H1 (cell line): ENCODE measurements at regions not wholly inside any gene's neighbourhood (a gene's known extent, or its start where the extent isn't known, plus 50 kb on each side); places are given as distances from the start of the nearest gene placed in this dataset.

ENCODE experiments used
- CTCF ChIA-PET: fragments of 300-600 bp; sonication (Branson Sonifier 250); formaldehyde crosslinking; loops from one replicate; lab custom pipeline; 2021; ENCODE audit not compliant: partially characterized antibody; lab: Charles Lee
- POLR2A ChIA-PET: fragments of 300-600 bp; sonication (Branson Sonifier 250); formaldehyde crosslinking; loops from one replicate; lab custom pipeline; 2021; ENCODE audit warnings: inconsistent platforms; ENCODE audit not compliant: partially characterized antibody; lab: Charles Lee
- DNase-seq, 2 experiments: peaks; one replicate each; pipeline versions ENCODE4 v3.0.0 to v3.0.0-alpha.2; 2010 to 2022; ENCODE audit warnings: low spot score in 2 of 2, low read depth in 1 of 2, mixed read lengths in 1 of 2
- FAIRE-seq: peaks from 2 replicates; lab custom pipeline; 2011; peaks lifted over from hg19 to GRCh38; lab: Jason Lieb, UNC
- H2AFZ ChIP-seq: 2 replicates; pipeline ENCODE4 v1.8.1; 2012; ENCODE audit warnings: low read length, inconsistent platforms
- H2AK5ac ChIP-seq: 2 replicates; pipeline ENCODE4 v1.6.1; 2013; ENCODE audit warnings: low read depth, low read length
- H2BK120ac ChIP-seq: replicated peaks from 2 replicates; pipeline ENCODE3; 2013; ENCODE audit warnings: low read depth, low read length, inconsistent platforms
- H2BK12ac ChIP-seq: 2 replicates; pipeline ENCODE4 v1.6.1; 2013; ENCODE audit warnings: low read depth, low read length
- H2BK15ac ChIP-seq: 2 replicates; pipeline ENCODE4 v1.6.1; 2013; ENCODE audit warnings: low read length
- H2BK20ac ChIP-seq: 2 replicates; pipeline ENCODE4 v1.6.1; 2013; ENCODE audit warnings: low read length
- H2BK5ac ChIP-seq: 2 replicates; pipeline ENCODE4 v1.6.1; 2013; ENCODE audit warnings: low read depth, low read length
- H3K14ac ChIP-seq: 2 replicates; pipeline ENCODE4 v1.6.1; 2013; ENCODE audit warnings: inconsistent platforms; ENCODE audit not compliant: insufficient read length
- H3K18ac ChIP-seq: 2 replicates; pipeline ENCODE4 v1.6.1; 2013; ENCODE audit warnings: low read length; ENCODE audit errors: extremely low read depth
- H3K23ac ChIP-seq: 2 replicates; pipeline ENCODE4 v1.6.1; 2013; ENCODE audit warnings: inconsistent platforms; ENCODE audit not compliant: insufficient read length
- H3K23me2 ChIP-seq: 2 replicates; pipeline ENCODE4 v1.6.1; 2013; ENCODE audit warnings: low read depth, low read length
- H3K27ac ChIP-seq: 2 replicates; pipeline ENCODE4 v1.6.1; 2011; ENCODE audit warnings: low read depth, low read length, inconsistent platforms
- H3K27me3 ChIP-seq, 4 experiments: replicated peaks in 1 of 4; 1 replicate in 1 of 4; 2 replicates in 3 of 4; pipeline versions ENCODE4 v1.6.1 to v1.8.1; 2011 to 2013; ENCODE audit warnings: low read length in 3 of 4, mild to moderate bottlenecking in 3 of 4, inconsistent platforms in 2 of 4, mixed read lengths in 2 of 4, moderate library complexity in 1 of 4; ENCODE audit not compliant: control insufficient read depth in 3 of 4, insufficient read depth in 3 of 4; ENCODE audit errors: extremely low read depth in 1 of 4
- H3K36me3 ChIP-seq, 4 experiments: 2 replicates each; pipeline versions ENCODE4 v1.6.1 to v1.8.1; 2011 to 2013; ENCODE audit warnings: mild to moderate bottlenecking in 4 of 4, low read length in 3 of 4, moderate library complexity in 2 of 4, control low read depth in 1 of 4, inconsistent platforms in 1 of 4; ENCODE audit not compliant: insufficient read depth in 4 of 4, control insufficient read depth in 2 of 4
- H3K4ac ChIP-seq: replicated peaks from 2 replicates; pipeline ENCODE3; 2013; ENCODE audit warnings: low read length, low read depth, mixed read lengths, inconsistent platforms; ENCODE audit not compliant: insufficient read length
- H3K4me1 ChIP-seq, 4 experiments: replicated peaks in 1 of 4; 1 replicate in 1 of 4; 2 replicates in 3 of 4; pipeline versions ENCODE4 v1.6.1 to v1.8.1; 2011 to 2013; ENCODE audit warnings: low read length in 3 of 4, inconsistent platforms in 2 of 4, mixed read lengths in 1 of 4; ENCODE audit not compliant: insufficient read depth in 4 of 4, control insufficient read depth in 3 of 4
- H3K4me2 ChIP-seq, 2 experiments: 2 replicates each; pipeline versions ENCODE4 v1.6.1 to v1.8.1; 2011 to 2013; ENCODE audit warnings: low read depth in 2 of 2, low read length in 2 of 2, control low read depth in 1 of 2, inconsistent platforms in 1 of 2, mild to moderate bottlenecking in 1 of 2; ENCODE audit not compliant: insufficient read depth in 1 of 2
- H3K4me3 ChIP-seq, 4 experiments: fragments of 200-600, 300-600 bp in 1 of 4; sonication (generic), shearing (Covaris generic), sonication (Bioruptor Twin) in 1 of 4; 2 replicates each; pipeline versions ENCODE4 v1.5.1 to v1.8.1; 2011 to 2016; ENCODE audit warnings: low read length in 4 of 4, low read depth in 3 of 4, control low read depth in 2 of 4, inconsistent platforms in 2 of 4, mild to moderate bottlenecking in 2 of 4, mixed read lengths in 1 of 4, moderate library complexity in 1 of 4; ENCODE audit not compliant: insufficient read depth in 2 of 4; ENCODE audit errors: extremely low read depth in 1 of 4
- H3K56ac ChIP-seq: replicated peaks from 2 replicates; pipeline ENCODE3; 2013; ENCODE audit warnings: low read depth, mild to moderate bottlenecking, mixed read lengths, low read length, inconsistent platforms; ENCODE audit not compliant: insufficient read length
- H3K79me1 ChIP-seq: 2 replicates; pipeline ENCODE4 v1.6.1; 2013; ENCODE audit warnings: low read depth, low read length, control low read depth
- H3K79me2 ChIP-seq, 2 experiments: 2 replicates each; pipeline versions ENCODE4 v1.6.1 to v1.8.1; 2012 to 2013; ENCODE audit warnings: low read length in 2 of 2, mild to moderate bottlenecking in 2 of 2, inconsistent platforms in 1 of 2; ENCODE audit not compliant: insufficient read depth in 2 of 2, control insufficient read depth in 1 of 2
- H3K9ac ChIP-seq, 4 experiments: replicated peaks in 1 of 4; 1 replicate in 1 of 4; 2 replicates in 3 of 4; pipeline versions ENCODE4 v1.6.1 to v1.8.1; 2011 to 2013; ENCODE audit warnings: low read depth in 3 of 4, low read length in 3 of 4, control low read depth in 2 of 4, mild to moderate bottlenecking in 2 of 4, moderate library complexity in 2 of 4, inconsistent platforms in 1 of 4; ENCODE audit errors: extremely low read depth in 1 of 4
- H3K9me3 ChIP-seq, 2 experiments: 2 replicates each; pipeline versions ENCODE4 v1.6.1 to v1.8.1; 2012 to 2013; ENCODE audit warnings: mild to moderate bottlenecking in 2 of 2, moderate library complexity in 2 of 2, control low read depth in 1 of 2, inconsistent platforms in 1 of 2, low read depth in 1 of 2, low read length in 1 of 2, mixed read lengths in 1 of 2; ENCODE audit not compliant: insufficient read depth in 2 of 2
- H4K20me1 ChIP-seq, 2 experiments: replicated peaks in 1 of 2; 2 replicates each; pipeline versions ENCODE3 to v1.8.1; 2011 to 2013; ENCODE audit warnings: inconsistent platforms in 2 of 2, low read length in 2 of 2, mild to moderate bottlenecking in 1 of 2; ENCODE audit not compliant: insufficient read depth in 2 of 2, control insufficient read depth in 1 of 2
- H4K5ac ChIP-seq: 2 replicates; pipeline ENCODE4 v1.6.1; 2013; ENCODE audit warnings: low read length, low read depth, mixed read lengths, inconsistent platforms; ENCODE audit not compliant: insufficient read length
- H4K8ac ChIP-seq: 2 replicates; pipeline ENCODE4 v1.8.0; 2013; ENCODE audit warnings: mild to moderate bottlenecking, moderate library complexity, low read length, inconsistent platforms; ENCODE audit not compliant: insufficient read depth; ENCODE audit errors: extremely low read depth
- H4K91ac ChIP-seq: replicated peaks from 2 replicates; pipeline ENCODE3; 2013; ENCODE audit warnings: low read length, mixed read lengths, inconsistent platforms; ENCODE audit not compliant: insufficient read length
- CHD7 ChIP-seq: fragments of 300-600 bp; sonication (generic); IDR thresholded peaks from 2 replicates; pipeline ENCODE4 v1.7.1; 2012; ENCODE audit warnings: low read length, moderate library complexity, mild to moderate bottlenecking, inconsistent platforms; ENCODE audit not compliant: insufficient replicate concordance
- WGBS, 2 experiments: shearing (Covaris generic) in 1 of 2; methylation state at CpG; one replicate each; pipeline versions ENCODE4 v1.1.6 to v1.1.7; 2013 to 2015; ENCODE audit warnings: low lambda C conversion rate in 2 of 2, mixed read lengths in 2 of 2, inconsistent platforms in 1 of 2, low coverage in 1 of 2, missing lambda C conversion rate in 1 of 2; ENCODE audit not compliant: insufficient replicate concordance in 2 of 2, insufficient coverage in 1 of 2, insufficient read length in 1 of 2; ENCODE audit errors: extremely low coverage in 1 of 2, missing lambda C conversion rate in 1 of 2; 5-methylcytosine and 5-hydroxymethylcytosine counted together

- FAIRE-seq = no peak
- no peak for TF ChIP-seq CHD7
Measured at GRCh38 chr7:119096683-119097082, 872.2 kb downstream of the ANKRD7 start.

More at GRCh38 chr7:119096683-119097082, 872.2 kb downstream of the ANKRD7 start:
- Histone ChIP-seq H4K5ac (no peak overlapping the region), H3K36me3 (peaks cover 0 to 6% (median 0%) of the 10 kb centered on the region in 4 experiments; a peak in 2 of 8 replicates), H3K4ac (no peak overlapping the region), H3K4me2 (no peak overlapping the region), H3K27me3 (no peaks in the 10 kb centered on the region), H3K4me3 (no peak overlapping the region), H4K20me1 (no peaks in the 10 kb centered on the region), H3K79me1 (no peaks in the 10 kb centered on the region), H3K4me1 (peaks cover 0 to 7% (median 3%) of the 10 kb centered on the region in 4 experiments; a peak in 3 of 7 replicates), H2BK120ac (no peak overlapping the region), H3K79me2 (no peaks in the 10 kb centered on the region), H4K8ac (no peak overlapping the region), H3K27ac (no peak overlapping the region), H4K91ac (no peak overlapping the region), H3K9me3 (peaks cover 12 to 13% of the 10 kb centered on the region in 2 experiments; a peak in 3 of 4 replicates), H2AK5ac (no peak overlapping the region), H2BK20ac (no peak overlapping the region), H2BK5ac (no peak overlapping the region), H3K18ac (no peak overlapping the region), H3K23ac (no peak overlapping the region), H3K56ac (no peak overlapping the region), H3K9ac (no peak overlapping the region), H2BK15ac (no peak overlapping the region), H2BK12ac (no peak overlapping the region), H2AFZ (no peak overlapping the region), H3K14ac (no peak overlapping the region), H3K23me2 (no peaks in the 10 kb centered on the region)
- 97% methylated on average over 3 of the region's 3 CpGs; no CpG with 5 or more reads in 1 of the 2 experiments for WGBS, 2 experiments
- DNase-seq = no peak
- ChIA-PET CTCF (no interaction called here), POLR2A (no interaction called here)
